Thymus (tissue), 11 donors: ENCODE measurements at regions not wholly inside any gene's neighbourhood (a gene's known extent, or its start where the extent isn't known, plus 50 kb on each side); places are given as distances from the start of the nearest gene placed in this dataset.
"Not testable (repeated sequence)": the region's sequence is repeated elsewhere in the genome, so short reads cannot be mapped to it uniquely, and the experiment has no call there.

Experiments used
- DNase-seq, 9 donors: peaks; one replicate each; pipeline ENCODE4 v3.0.0-alpha.2; 2013; ENCODE audit warnings: low spot score in 9 of 9, low read depth in 6 of 9, missing footprints in 1 of 9
- H3K27ac ChIP-seq, 2 donors: one replicate each; pipeline ENCODE4 v1.5.1; 2013; ENCODE audit warnings: control low read depth in 1 of 2, low read depth in 1 of 2, low read length in 1 of 2, mild to moderate bottlenecking in 1 of 2, moderate library complexity in 1 of 2
- H3K27me3 ChIP-seq, 2 donors: one replicate each; pipeline ENCODE4 v1.5.1; 2013; ENCODE audit warnings: low read length in 1 of 2; ENCODE audit not compliant: control insufficient read depth in 2 of 2, insufficient read depth in 1 of 2
- H3K36me3 ChIP-seq, 2 donors: one replicate each; pipeline ENCODE4 v1.5.1; 2013; ENCODE audit warnings: low read length in 1 of 2, mild to moderate bottlenecking in 1 of 2, moderate library complexity in 1 of 2; ENCODE audit not compliant: control insufficient read depth in 2 of 2, insufficient read depth in 2 of 2
- H3K4me1 ChIP-seq, 2 donors: one replicate each; pipeline ENCODE4 v1.5.1; 2013; ENCODE audit warnings: low read length in 2 of 2; ENCODE audit not compliant: control insufficient read depth in 2 of 2, insufficient read depth in 2 of 2
- H3K4me3 ChIP-seq, 2 donors: one replicate each; pipeline ENCODE4 v1.5.1; 2013; ENCODE audit warnings: low read length in 2 of 2, control low read depth in 1 of 2, mild to moderate bottlenecking in 1 of 2
- H3K9me3 ChIP-seq, 2 donors: one replicate each; pipeline ENCODE4 v1.5.1; 2013; ENCODE audit warnings: low read length in 1 of 2, mild to moderate bottlenecking in 1 of 2; ENCODE audit not compliant: control insufficient read depth in 2 of 2, insufficient read depth in 1 of 2
- WGBS: extraction: QIAGEN DNeasy Blood & Tissue Kit; methylation state at CpG from one replicate; pipeline ENCODE4 v1.1.7; 2013; 5-methylcytosine and 5-hydroxymethylcytosine counted together
- donor health status: healthy.

- H3K4me3 ChIP-seq, DNase-seq, H3K4me1 ChIP-seq, H3K27ac ChIP-seq, H3K36me3 ChIP-seq, H3K27me3 ChIP-seq, H3K9me3 ChIP-seq: not testable (repeated sequence)
- 94% methylated on average over 12 of the region's 14 CpGs for WGBS
Measured at GRCh38 chr5:57870267-57870666, 387.7 kb upstream of the ACTBL2 start.

DNA sequence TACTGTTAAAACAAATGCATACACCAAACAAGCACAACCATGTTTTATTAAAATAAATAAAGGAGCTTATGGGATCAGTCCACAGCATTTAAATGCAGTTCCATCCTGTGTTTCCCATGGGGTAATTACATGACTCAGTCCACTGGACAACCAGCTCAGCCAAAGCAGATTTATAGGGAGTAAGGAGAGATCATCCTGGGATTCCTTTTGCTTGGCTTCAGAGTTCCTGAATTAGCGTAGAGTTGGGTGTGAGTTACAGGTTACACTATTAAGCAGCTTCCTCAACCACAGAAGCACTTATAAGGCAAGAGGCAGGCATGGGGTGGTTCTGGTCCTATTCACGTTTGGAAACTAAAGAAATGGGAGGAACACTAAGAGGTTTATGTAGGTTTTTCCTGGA lies 381.1 kb upstream of the ACTBL2 start:
- Histone ChIP-seq H3K27me3 (no peaks in the 10 kb centered on the region), H3K27ac (no peak overlapping the region), H3K9me3 (no peaks in the 10 kb centered on the region), H3K4me3 (no peak overlapping the region), H3K4me1 (no peaks in the 10 kb centered on the region), H3K36me3 (no peaks in the 10 kb centered on the region)
- 97% methylated on average over 2 of the region's 2 CpGs for WGBS
- DNase-seq = no peak

DNA sequence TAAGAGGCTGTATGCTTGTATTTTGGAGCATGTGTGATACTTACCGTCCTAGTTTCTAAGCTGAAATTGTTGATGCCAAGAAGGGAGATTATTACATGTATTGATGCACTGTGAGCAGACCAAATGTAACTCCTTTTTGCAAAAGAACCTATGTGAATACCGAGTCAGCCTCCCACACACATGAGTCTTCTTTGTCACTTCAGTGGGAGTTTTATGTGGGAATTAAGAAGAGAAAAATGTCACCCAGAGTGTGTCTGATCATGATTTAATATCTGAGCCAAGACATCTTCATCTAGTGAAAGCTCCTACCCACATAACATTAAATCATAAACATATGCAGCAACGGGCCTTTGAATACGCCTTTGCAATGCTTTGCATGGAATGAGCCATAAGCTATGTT lies 380.3 kb upstream of the ACTBL2 start:
- Histone ChIP-seq H3K4me1 (no peaks in the 10 kb centered on the region), H3K9me3 (no peaks in the 10 kb centered on the region), H3K36me3 (no peaks in the 10 kb centered on the region), H3K27ac (no peak overlapping the region), H3K27me3 (no peaks in the 10 kb centered on the region), H3K4me3 (no peak overlapping the region)
- 96% methylated on average over 4 of the region's 4 CpGs for WGBS
- DNase-seq = no peak

- no peak for DNase-seq
- 90% methylated on average over 5 of the region's 5 CpGs for WGBS
Measured at GRCh38 chr5:57862471-57862911, 379.9 kb upstream of the ACTBL2 start.

GRCh38 chr5:57859626-57860025 lies 377.0 kb upstream of the ACTBL2 start:
- Histone ChIP-seq H3K4me1 (no peaks in the 10 kb centered on the region), H3K36me3 (no peaks in the 10 kb centered on the region), H3K27me3 (no peaks in the 10 kb centered on the region), H3K4me3 (no peak overlapping the region), H3K9me3 (no peaks in the 10 kb centered on the region), H3K27ac (no peak overlapping the region)
- WGBS = 93% methylated on average over 3 of the region's 3 CpGs
- no peak for DNase-seq

More at GRCh38 chr5:57862471-57862911, 379.9 kb upstream of the ACTBL2 start:
- Histone ChIP-seq H3K4me1 (no peaks in the 10 kb centered on the region), H3K27ac (no peak overlapping the region), H3K4me3 (no peak overlapping the region), H3K27me3 (no peaks in the 10 kb centered on the region), H3K36me3 (no peaks in the 10 kb centered on the region), H3K9me3 (no peaks in the 10 kb centered on the region)

DNA sequence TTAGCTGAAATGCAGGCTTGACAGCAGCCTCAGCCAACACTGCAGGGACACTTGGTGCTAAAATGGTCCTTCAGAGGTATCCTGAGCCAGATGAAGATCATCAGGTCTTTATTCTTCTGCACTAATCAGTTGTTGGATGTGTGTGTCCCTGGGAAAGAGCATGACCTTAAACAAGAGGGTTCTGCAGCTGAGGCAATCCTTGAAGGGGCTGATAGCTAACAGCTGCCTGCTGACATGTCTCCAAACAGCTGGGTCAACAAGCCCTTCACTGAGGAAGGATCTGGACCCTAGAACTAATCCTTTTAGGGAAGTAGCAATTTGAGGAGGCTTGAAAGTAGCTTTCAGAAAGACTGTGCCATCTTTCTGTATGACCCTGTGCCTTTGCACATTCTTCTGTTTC lies 376.3 kb upstream of the ACTBL2 start:
- Histone ChIP-seq H3K27ac (no peak overlapping the region), H3K4me3 (no peak overlapping the region), H3K36me3 (no peaks in the 10 kb centered on the region), H3K9me3 (no peaks in the 10 kb centered on the region), H3K4me1 (no peaks in the 10 kb centered on the region), H3K27me3 (no peaks in the 10 kb centered on the region)
- DNase-seq = no peak

- H3K27ac ChIP-seq = no peak overlapping the region
- no peaks in the 10 kb centered on the region for H3K4me1 ChIP-seq
- H3K9me3 ChIP-seq = no peaks in the 10 kb centered on the region
- no peaks in the 10 kb centered on the region for H3K27me3 ChIP-seq
- DNase-seq = no peak
- H3K4me3 ChIP-seq = no peak overlapping the region
- no peaks in the 10 kb centered on the region for H3K36me3 ChIP-seq
Measured at GRCh38 chr5:57857696-57858095, 375.1 kb upstream of the ACTBL2 start.

DNA sequence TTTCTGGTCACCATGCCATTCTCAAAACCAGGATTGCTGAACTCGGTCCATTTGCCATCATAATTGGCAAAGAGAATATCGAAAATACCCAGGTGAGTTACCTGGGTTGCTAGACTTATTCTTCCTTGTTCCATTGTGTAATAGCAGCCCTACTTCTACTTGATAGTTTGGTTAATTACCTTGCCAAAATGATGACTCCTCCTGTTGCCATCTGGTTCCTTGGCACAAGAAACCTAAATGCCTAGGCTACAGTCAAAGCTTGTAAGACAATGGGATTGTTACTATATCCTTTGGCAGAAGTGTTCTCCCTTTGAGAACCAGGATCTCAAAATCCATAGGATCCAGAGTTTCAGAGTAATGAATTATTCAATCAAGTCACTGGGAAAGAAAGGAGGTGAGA lies 373.2 kb upstream of the ACTBL2 start:
- Histone ChIP-seq H3K4me1 (no peaks in the 10 kb centered on the region), H3K27ac (no peak overlapping the region), H3K9me3 (no peaks in the 10 kb centered on the region), H3K36me3 (no peaks in the 10 kb centered on the region), H3K27me3 (no peaks in the 10 kb centered on the region), H3K4me3 (no peak overlapping the region)
- no peak for DNase-seq
- over 99% methylated on average over 2 of the region's 2 CpGs for WGBS

DNA sequence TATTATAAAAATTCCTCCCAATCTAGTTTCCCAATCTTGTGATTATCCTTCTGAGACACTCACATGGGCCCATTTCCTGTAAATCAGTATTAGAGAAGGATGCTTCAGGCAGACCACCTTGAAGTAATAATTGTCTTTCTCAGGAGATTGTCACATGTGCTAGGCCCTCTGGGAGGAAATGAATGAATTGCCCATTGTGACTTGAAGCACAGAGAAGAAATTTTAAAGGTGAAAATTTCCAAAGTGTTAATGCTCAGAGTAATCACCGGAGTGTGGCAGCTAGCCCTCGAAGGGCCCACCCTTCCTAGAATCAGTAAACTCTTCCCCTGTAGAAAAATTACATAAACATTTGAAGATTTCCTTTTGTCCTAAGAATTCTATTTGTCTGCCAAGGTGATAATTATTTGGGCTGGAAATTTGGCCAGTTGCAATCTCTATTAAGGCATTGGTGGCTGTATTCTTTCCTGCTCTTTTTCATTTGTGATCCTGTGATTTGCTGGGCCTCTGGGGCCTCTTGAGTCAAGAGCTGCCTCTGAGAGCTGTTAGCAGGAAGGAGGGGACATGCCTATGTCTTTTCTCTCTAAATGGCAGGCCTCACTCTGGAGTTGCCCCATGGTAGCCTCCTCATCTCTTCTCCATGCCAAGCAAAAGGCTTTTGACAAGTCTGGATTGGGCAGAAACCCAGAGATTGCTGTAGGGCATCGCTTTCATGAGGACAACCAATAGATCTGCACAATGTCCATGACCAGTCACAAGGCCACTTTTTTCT lies 371.5 kb upstream of the ACTBL2 start:
- Histone ChIP-seq H3K4me1 (no peaks in the 10 kb centered on the region), H3K4me3 (no peak overlapping the region), H3K9me3 (no peaks in the 10 kb centered on the region), H3K36me3 (no peaks in the 10 kb centered on the region), H3K27me3 (no peaks in the 10 kb centered on the region), H3K27ac (no peak overlapping the region)
- 95% methylated on average over 3 of the region's 3 CpGs for WGBS
- DNase-seq = no peak
